Smooth muscle cell of the brain vasculature (primary cell): ENCODE measurements at regions not wholly inside any gene's neighbourhood (a gene's known extent, or its start where the extent isn't known, plus 50 kb on each side); places are given as distances from the start of the nearest gene placed in this dataset.

Experiments
- DNase-seq: peaks from one replicate; pipeline ENCODE4 v3.0.0-alpha.2; 2012; ENCODE audit warnings: low read depth, low spot score

DNA sequence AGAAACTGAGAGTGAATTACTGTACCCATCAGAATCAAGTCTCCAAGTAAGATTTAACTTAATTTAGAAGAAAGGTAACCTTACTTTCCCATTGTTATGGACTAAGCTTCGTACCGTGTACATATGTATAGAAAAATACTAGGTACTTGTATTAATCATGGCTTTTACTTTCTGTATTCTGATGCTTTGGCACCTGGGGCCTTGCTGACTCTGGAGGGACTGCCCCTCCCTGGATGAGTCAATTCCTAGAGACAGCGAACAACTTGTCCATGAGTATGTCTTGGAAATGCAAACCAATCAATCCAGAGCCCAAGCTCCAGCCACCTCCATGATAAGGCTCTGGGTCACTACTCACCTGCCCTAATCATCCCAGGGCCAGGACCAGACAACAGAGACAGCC, 50.0 kb upstream of the DGKG start:
- DNase-seq, result no peak
